Fibroblast of villous mesenchyme (primary cell): ENCODE measurements at regions not wholly inside any gene's neighbourhood (a gene's known extent, or its start where the extent isn't known, plus 50 kb on each side); places are given as distances from the start of the nearest gene placed in this dataset.

ENCODE experiments used
- DNase-seq: peaks from one replicate; pipeline ENCODE4 v3.0.0-alpha.2; 2010; ENCODE audit warnings: low read depth
- H3K4me3 ChIP-seq: 2 replicates; pipeline ENCODE4 v1.5.1; 2011; ENCODE audit warnings: low read depth, mild to moderate bottlenecking, low read length
- TF ChIP-seq, protein P1 (sequence below): IDR thresholded peaks from 2 replicates; pipeline ENCODE4 v1.5.1; 2012; ENCODE audit warnings: low read depth, mild to moderate bottlenecking, low read length; ENCODE audit not compliant: insufficient read depth

DNA sequence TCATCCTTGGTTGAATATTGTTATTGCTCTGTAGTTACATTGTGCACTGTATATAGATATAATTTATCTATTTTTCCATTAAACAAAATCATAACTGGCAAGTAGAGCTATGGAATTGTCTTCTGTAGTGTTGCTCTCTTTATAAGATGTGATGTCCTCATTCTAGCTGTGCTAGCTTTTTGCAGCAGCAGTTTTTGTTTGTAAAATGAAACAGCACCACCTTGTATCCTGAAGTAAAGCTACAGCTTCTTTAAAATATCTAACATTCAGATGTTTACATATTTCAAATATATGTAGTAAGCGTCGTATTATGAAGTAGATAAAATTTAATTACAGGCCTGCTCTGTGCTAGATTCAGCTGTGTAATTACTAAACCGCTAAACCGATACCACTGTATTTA, 328.8 kb upstream of the MANEA start:
- no peak for DNase-seq
- H3K4me3 ChIP-seq = no peak overlapping the region
- TF ChIP-seq, protein P1, sequence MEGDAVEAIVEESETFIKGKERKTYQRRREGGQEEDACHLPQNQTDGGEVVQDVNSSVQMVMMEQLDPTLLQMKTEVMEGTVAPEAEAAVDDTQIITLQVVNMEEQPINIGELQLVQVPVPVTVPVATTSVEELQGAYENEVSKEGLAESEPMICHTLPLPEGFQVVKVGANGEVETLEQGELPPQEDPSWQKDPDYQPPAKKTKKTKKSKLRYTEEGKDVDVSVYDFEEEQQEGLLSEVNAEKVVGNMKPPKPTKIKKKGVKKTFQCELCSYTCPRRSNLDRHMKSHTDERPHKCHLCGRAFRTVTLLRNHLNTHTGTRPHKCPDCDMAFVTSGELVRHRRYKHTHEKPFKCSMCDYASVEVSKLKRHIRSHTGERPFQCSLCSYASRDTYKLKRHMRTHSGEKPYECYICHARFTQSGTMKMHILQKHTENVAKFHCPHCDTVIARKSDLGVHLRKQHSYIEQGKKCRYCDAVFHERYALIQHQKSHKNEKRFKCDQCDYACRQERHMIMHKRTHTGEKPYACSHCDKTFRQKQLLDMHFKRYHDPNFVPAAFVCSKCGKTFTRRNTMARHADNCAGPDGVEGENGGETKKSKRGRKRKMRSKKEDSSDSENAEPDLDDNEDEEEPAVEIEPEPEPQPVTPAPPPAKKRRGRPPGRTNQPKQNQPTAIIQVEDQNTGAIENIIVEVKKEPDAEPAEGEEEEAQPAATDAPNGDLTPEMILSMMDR = no peak

DNA sequence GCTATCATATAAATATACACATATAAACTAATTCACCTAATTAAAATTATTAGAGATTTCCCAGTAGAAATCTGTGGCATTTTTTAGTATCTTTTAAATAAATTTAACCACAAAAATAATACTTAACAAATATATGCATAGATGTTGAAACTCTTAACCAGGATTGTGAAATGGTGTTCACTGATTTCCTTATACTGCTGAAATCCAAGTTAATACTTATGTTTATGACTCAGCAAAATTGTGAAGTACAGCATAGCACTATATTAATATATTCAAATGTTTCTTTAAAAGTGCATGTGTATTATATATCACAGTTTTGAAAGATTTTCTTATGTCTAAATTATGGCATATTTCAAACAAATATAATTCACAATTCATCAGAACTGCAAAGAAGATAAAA, 328.2 kb upstream of the MANEA start:
- DNase-seq = peak; percentile 37

DNA sequence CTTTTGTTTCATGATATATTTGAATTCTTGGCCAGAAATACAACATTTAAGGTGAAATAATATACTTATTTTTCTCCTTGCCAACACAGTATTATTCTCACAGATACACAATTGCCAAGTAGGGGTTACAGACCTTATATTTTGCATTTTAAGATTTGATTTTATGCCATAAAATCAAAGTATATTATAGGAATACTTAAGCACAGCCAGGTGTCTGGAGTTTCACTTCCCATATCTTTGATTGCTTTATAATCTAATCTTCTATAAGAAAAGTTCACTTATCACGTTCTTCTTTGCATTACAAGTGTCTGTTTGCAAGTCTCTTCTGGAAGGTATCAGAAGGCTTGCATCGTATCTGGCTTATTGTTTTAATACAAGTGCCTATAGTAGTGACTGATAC, 327.7 kb upstream of the MANEA start:
- DNase-seq = no peak
- no peak overlapping the region for H3K4me3 ChIP-seq
- TF ChIP-seq, protein P1 = no peak

More for the DNA sequence above, 328.2 kb upstream of the MANEA start:
- TF ChIP-seq, protein P1 = no peak
- H3K4me3 ChIP-seq = no peak overlapping the region

DNA sequence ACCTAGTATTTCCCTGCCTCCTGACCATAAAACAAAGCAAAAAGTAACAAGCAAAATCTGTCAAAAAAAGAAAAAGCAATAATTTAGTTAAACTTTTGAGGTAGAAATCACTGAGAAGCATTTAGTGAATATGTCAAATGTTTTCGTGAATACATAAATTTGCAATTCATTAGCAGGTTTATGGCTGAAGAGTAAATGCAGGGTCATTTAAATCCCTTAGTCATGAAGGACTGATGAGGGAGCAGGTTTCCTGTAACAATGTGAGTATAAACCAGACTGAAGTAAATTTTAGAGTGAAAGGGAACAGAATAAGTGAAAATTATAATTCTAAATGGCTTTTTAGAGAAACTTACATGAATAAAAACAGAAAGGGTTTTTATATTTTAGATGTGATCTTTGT, 313.5 kb upstream of the MANEA start:
- no peak for DNase-seq
- TF ChIP-seq, protein P1 = no peak
- H3K4me3 ChIP-seq = no peak overlapping the region

DNA sequence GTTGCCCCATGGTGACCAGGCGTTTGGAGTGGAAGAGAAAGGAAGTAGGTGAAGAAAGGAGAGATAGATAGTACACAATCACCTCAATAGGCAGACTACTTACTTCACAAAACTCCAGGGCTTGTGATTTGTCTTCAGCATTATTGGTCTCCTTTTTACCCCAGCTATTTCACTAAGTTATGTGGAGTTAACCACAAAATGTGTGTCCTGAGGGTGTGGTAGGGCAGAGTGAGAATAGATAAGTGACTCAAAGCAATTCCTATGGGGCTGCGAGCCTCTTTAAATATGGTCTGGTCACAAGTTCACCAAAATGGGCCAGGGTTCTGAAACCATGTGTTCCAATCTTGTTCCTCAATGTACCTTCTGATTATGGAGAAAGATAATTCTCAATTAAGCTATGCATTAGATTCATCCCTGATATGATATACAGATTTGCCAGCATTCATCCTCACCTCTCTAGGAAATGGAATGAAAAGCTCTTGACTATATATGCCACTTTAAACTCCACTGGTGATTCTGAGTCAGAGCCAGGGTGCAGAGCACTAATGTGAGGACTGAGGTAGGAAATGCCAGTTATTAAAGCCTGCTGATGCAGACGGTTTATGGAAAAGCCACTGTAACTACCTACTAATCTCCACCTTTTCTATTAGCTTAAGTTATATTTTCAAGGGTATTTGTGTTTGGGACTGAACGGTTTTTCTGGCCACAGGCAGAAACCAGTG, 310.6 kb upstream of the MANEA start:
- TF ChIP-seq, protein P1 = no peak
- no peak for DNase-seq
- no peak overlapping the region for H3K4me3 ChIP-seq

DNA sequence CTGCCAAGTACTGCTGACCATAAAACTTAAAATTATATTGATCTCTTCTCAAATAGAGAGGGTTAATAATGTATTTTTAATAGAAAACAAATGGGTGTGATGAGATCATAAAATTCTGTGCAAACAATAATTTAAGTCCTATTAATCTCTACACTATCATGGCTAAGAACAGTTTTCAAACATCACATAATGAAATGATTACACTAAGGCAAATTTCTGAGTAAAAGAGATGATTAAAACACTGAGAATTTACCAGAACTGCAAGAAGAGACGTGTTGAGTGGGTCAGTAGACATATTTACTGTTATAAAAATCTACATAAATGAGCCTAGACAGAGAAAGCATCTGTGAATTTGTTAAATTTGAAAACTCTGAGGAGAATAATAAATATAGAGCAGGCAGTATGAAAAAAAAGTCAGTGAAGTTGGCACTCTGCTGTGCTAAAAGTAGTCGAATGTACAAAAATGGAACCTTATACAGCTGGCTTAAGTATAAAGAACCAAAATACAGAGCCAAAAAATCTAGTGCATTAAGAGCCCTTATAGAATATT, 302.6 kb upstream of the MANEA start:
- no peak for DNase-seq
- TF ChIP-seq, protein P1 = no peak
- no peak overlapping the region for H3K4me3 ChIP-seq
